Testis (tissue), 2 donors: ENCODE measurements at regions not wholly inside any gene's neighbourhood (a gene's known extent, or its start where the extent isn't known, plus 50 kb on each side); places are given as distances from the start of the nearest gene placed in this dataset.

Source experiments
- POLR2A ChIP-seq: fragments of 450-650 bp; IDR thresholded peaks from one replicate; pipeline ENCODE4 v1.6.1; 2017; ENCODE audit warnings: antibody characterized with exemption, mild to moderate bottlenecking, moderate library complexity
- TF ChIP-seq, protein P1 (sequence below), 3 experiments: fragments of 450-650 bp in 2 of 3; fragments of 200-600 bp in 1 of 3; sonication (generic) in 1 of 3; IDR thresholded peaks; one replicate each; pipeline ENCODE4 v1.5.1; 2016 to 2019; ENCODE audit warnings: antibody characterized with exemption in 3 of 3, mild to moderate bottlenecking in 2 of 3, moderate library complexity in 1 of 3

DNA sequence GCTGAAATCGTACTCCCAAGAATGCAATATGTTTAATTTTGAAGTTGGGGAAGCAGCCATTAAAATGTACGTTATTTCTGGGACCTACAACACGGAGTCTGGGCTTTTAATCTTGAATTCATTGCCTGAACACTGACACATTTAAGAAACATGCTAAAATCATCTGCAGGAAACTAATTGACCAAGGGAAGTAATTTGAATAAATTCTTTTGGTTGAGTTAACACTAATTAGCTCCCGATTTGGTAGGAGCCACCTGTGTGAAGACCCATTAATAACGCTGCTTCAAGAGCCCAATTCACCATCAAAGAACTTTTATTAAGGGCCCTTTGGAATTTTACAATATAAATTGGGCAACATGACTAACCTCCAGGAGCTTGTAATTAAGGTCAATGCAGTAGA lies 309.2 kb downstream of the RAB28 start:
- no peak for TF ChIP-seq POLR2A
- TF ChIP-seq, protein P1, sequence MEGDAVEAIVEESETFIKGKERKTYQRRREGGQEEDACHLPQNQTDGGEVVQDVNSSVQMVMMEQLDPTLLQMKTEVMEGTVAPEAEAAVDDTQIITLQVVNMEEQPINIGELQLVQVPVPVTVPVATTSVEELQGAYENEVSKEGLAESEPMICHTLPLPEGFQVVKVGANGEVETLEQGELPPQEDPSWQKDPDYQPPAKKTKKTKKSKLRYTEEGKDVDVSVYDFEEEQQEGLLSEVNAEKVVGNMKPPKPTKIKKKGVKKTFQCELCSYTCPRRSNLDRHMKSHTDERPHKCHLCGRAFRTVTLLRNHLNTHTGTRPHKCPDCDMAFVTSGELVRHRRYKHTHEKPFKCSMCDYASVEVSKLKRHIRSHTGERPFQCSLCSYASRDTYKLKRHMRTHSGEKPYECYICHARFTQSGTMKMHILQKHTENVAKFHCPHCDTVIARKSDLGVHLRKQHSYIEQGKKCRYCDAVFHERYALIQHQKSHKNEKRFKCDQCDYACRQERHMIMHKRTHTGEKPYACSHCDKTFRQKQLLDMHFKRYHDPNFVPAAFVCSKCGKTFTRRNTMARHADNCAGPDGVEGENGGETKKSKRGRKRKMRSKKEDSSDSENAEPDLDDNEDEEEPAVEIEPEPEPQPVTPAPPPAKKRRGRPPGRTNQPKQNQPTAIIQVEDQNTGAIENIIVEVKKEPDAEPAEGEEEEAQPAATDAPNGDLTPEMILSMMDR (IDR thresholded peaks at IDR 0.05) = no peak
